HG02970 (cell line): ENCODE measurements at regions not wholly inside any gene's neighbourhood (a gene's known extent, or its start where the extent isn't known, plus 50 kb on each side); places are given as distances from the start of the nearest gene placed in this dataset.
"Not testable (repeated sequence)": the region's sequence is repeated elsewhere in the genome, so short reads cannot be mapped to it uniquely, and the experiment has no call there.

Source experiments
- ATAC-seq: cut with Tn5 transposase; IDR thresholded peaks from one replicate; pipeline ENCODE4 v1.9.1; 2021; ENCODE audit warnings: mild to moderate bottlenecking, moderate library complexity, moderate number of reproducible peaks; ENCODE audit not compliant: unreplicated experiment, low FRiP score

DNA sequence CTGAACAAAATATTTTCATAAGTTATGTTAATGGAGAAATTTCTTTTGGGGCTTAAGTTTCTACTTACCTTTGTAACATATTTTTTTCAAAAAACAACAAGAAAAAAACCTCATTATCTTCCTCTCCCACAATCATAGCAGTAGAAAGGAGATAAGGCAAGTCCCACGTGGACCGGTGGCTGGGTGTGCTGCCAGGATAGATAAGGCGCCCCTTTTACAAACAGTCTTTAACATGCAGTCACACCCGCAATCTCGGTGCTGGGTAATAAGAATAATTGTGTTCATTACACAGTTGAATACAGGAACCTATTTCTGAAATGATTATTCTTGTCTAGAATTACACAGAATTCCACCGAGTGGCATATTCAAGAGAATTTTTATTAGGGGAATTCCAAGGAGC, 1202.3 kb downstream of the UQCRFS1 start:
- no peak for ATAC-seq

DNA sequence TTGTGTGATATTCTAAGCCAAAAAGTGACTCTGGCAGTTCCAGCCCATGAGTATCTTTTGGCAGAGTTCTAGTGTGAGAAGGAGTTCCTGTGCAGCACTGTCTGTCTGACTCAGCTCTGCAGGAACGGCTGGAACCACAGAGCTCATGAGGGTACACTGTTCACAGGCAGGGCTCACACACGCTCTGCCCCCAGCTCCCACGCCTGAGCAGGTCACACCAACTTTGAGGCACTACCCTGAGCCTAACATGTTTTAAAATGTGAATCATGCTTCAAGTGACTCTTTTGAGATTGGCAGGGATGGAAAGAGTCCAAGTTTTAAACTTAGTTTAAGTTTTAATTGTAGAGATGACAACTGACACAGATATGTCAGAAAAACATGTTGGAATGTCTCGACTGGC, 1203.3 kb downstream of the UQCRFS1 start:
- ATAC-seq = no peak

DNA sequence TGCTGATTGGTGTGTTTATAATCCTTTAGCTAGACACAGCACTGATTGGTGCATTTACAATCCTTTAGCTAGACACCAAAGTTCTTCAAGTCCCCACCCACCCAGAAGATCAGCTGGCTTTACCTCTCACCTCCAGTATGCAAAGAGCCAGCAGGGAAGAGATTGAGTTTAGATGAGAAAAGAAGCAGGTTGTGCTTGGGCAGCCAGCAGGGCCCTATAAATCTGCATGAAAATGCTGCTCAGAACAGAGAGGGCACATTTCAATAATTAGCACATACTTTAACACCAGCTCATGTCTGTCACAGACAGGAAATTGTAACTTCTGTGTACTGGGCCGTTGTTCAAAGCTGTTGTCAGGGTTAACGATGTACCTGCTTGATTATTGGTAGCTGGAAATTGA, 1204.3 kb downstream of the UQCRFS1 start:
- no peak for ATAC-seq

DNA sequence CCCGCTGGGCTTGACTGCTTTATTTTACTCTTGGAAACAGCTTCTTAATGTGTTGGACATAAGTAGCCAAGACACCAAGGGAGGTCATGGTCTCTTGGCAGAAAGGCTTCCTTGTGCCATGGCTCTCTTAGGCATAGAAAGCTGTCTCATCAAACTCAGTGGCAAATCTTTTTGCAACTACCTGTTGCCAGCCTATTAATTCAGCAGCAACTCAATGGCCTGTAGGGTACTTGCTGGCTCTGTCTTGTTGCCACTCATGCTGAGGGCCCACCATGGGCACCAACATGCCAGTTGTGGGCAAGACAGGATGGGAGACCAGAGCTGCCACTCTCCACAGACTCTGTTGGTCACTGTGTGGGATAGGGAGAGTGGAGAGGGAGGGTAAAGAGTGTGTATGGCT, 1209.4 kb downstream of the UQCRFS1 start:
- no peak for ATAC-seq

DNA sequence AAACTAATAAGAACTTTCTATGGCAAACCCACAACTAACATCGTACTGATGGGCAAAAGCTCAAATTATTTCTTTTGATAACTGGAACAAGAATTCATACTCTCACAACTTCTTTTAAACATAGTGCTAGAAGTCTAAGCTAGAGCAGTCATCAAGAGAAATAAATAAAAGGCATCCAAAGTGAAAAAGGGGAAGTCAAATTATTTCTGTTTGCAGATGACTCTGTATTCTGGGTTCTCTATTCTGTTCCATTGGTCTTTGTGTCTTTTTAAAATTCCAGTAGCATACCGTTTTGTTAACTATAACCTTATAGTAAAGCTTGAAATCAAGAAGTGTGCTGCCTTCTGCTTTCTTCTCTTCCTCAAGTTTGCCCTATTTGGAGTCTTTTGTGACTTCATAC, 1215.9 kb downstream of the UQCRFS1 start:
- no peak for ATAC-seq

DNA sequence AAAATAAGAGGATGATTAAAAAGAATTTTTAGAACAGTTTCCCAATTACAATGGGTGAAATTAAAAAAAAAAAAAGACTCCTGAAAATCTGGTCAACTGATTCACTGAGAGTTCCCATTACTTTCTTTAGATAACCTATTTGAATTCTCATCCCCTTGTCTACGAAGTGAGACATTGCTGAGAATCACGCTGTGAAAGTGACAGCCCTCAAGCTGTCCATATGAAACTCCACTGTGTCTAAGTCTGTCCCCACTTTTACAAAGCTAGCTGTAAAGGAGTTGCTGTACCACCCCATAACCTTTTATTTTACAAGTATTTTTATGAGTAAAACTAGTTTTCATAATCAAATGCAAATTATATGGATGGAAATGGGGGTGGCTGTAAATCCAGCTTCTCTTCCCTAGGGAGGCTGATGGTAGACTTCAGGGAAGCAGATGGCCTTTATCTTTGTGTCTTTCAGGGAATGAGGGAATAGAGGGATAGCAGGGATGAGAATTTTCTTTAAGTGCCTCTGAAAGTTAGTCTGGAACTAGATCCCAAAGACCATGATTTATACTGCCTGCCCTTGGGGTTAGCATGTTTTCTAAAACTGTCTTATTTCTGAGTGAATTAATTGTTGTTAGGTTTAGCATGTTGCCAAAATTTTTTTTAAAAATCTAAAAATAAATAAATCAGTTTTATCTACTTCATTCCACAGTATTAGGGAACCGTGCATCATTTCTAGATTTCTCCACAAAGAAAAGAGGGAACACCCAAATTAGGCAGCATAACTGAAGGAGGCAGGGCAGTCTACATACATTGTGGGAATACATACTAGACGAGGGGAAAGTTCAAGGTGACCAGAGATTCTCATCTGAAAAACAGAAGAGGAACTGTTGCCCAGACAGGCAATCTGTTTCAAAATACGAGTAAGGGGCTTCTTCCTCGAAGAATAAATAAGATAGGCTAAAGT, 1219.1 kb downstream of the UQCRFS1 start:
- ATAC-seq = no peak

DNA sequence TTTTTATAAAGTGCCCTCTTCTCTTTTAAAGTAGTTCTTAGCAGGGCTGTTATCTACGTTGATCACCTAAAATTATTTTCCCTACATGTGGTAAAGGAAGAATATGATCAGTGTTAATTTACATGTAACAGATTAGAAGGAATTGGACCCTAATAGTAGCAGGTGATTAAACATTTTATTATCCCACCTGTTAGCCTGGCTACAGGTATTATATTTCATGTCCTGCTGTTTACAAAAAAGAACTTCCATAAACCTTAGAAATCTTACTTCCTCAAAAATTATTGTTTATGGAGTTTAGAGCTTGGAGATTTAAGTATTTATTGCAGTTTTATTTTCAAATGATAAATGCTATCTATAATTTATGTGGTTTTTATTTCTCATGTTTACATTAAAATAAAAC, 1226.7 kb downstream of the UQCRFS1 start:
- ATAC-seq = no peak

DNA sequence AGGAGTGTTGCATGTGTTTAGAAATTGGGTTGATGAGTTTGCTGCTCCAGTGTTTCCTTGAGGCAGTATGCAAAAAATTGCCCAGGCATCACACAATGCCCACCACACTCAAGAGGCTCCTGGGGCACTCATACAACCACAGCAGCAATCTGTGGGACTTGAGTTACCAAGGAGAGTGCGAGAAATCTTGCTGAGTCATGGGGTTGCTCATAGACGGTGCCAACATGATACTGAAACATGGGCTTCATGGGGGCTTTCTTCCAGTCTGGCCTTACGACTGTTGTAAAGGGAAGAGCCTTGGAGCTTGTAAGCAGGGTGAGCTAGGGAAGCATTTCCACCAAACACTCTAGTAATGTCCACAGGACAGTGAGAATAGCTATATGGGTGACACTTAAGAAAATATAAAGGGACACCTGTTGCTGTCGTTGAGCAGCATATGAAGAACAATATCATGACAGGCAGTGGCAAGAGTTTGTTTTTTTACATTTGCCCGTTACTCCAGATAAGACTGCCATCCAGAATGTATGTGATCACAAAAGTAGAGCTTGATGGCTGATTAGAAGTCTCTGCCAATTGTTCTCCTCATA, 1237.4 kb downstream of the UQCRFS1 start:
- ATAC-seq = no peak

DNA sequence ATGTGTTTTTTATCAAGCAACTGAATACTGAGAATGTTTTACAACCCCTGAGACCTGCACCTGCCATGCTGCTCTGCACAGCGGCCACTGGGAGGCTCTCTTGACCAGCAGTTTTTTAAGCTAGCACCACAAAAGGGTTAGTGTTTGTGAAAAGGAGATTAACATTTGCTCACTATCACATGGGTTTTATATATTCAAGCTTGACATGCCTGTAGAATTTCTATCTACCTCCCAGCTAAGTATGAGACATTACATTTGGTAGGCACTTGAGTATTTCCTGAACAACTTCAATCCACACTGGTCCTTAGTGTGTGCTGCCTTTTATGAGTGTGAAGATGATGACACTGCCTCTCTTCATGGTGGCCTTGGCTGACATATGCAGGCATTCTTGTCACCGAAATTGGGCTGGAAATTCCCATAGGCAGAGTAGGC, 1238.9 kb downstream of the UQCRFS1 start:
- no peak for ATAC-seq

DNA sequence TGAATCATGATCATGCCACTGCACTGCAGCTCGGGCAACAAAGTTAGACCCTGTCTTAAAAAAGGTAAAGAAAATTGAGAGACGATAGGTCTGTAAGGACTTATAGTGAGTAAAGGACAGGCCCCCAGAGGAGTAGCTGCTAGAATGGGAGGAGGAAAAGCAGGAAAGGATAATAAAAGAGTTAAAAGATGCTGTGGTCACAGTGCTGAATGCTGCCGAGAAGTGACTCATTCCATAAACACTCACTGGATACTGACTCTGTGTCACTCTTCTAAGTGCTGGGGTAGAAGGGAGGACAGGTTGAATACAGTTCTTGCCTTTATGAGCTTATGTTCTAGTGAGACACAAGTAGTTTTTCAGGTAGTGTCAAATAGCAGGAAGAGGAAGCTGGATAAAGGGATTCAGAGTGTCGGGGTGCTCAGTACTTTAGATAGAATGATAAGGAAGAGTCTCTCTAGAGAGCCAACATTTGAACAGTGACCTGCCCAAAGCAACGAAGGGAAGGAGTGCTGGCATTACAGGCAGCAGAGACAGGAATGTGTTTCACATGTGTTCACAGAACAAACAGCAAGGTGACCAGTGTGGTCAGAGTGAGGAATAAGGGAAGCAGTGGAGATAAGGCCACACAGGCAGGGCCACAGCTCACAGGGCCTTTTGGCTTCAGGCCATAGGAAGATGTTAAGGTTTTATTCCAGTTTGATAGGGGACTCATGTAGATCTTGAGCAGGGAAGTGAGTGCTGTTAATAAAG, 1240.5 kb downstream of the UQCRFS1 start:
- ATAC-seq = no peak

DNA sequence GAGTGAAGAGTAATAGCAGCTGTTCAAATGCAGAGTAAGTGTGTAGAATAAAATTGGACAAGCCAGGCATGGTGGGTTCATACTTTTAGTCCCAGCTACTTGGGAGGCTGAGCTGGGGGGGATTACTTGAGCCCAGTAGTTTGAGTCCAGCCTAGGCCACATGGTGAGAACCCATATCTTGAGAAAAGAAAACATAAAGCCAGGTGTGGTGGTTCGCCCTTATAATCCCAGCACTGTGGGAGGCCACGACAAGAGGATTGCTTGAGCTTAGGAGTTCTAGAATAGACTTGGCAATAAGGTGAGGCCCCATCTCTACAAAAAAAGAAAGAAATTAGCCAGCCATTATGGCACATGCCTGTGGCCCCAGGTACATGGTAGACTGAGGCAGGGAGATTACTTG, 1241.1 kb downstream of the UQCRFS1 start:
- ATAC-seq = no peak

DNA sequence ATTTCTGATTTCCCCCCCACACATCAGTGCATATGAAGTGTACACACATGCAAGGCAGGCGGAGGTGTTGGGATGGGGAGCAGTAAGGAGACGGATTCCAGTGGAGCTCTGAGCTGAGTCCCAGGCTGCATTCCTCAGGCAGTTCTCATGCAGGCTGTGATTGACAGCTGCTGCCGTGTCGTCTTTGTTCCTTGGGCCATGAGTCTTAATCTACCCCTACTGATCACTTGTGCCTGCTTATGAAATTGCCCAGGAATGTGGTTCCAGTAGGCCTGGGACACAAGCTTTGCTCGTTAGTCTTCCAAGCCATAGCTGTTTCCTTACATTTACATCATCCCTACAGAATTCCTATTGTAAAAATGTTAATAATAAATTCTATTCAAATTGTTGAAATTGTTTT, 1241.9 kb downstream of the UQCRFS1 start:
- ATAC-seq = no peak

DNA sequence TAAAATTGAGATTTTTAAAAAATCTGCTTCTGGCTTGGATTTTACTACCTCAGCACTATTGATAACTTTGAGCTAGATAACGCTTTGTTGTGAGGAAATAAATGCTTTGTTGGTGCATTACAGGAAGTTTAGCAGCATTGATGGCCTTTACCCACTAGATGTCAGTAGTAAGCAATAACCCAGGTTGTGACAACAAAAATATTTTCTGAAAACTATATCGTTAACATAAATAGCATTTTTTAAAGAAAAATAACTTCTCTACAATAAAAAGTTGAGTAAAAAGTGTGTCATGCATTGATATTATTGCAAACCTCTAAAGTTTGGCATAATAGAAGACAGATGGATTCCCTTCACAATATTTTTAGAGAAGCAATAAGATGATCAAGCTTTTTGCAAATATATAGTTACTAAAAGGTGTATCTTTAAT, 1246.5 kb downstream of the UQCRFS1 start:
- no peak for ATAC-seq

DNA sequence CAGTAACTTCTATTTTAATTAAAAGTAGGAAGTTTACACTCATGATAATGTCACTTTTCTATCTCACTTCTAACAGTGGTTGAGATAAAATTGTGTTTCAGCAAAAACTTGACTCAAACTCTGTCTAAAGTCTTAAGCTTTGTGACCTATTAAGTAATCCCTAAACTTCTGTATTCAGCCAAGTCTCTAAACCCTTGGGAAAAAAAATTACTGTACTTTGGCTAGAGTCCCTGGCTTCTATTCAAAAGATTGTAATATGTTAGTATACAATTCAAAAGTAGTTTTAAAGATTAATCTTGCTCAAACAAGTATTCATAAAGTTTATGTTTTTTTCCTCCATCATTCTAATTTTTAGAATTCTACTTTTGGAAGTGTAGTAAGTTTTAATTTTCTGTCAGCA, 1248.8 kb downstream of the UQCRFS1 start:
- no peak for ATAC-seq

DNA sequence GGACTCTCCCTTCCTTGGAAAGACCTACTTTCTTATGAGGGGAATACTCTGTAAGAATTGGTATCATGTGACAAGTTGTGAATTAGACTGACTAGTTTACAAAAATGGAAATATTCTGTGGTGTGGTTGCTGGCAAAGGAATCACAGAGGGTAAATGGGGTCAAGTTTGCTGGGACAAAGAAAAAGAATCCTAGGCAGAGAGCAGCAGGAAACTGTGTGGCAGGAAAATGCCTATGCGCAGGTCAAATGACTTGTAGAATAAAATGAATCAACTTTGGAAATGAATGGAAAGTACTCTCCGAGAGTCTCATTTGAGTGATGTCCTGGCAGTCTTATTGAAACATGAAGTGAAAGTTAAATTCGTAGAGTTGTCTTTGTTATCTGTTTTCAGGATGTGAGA, 1250.7 kb downstream of the UQCRFS1 start:
- no peak for ATAC-seq

DNA sequence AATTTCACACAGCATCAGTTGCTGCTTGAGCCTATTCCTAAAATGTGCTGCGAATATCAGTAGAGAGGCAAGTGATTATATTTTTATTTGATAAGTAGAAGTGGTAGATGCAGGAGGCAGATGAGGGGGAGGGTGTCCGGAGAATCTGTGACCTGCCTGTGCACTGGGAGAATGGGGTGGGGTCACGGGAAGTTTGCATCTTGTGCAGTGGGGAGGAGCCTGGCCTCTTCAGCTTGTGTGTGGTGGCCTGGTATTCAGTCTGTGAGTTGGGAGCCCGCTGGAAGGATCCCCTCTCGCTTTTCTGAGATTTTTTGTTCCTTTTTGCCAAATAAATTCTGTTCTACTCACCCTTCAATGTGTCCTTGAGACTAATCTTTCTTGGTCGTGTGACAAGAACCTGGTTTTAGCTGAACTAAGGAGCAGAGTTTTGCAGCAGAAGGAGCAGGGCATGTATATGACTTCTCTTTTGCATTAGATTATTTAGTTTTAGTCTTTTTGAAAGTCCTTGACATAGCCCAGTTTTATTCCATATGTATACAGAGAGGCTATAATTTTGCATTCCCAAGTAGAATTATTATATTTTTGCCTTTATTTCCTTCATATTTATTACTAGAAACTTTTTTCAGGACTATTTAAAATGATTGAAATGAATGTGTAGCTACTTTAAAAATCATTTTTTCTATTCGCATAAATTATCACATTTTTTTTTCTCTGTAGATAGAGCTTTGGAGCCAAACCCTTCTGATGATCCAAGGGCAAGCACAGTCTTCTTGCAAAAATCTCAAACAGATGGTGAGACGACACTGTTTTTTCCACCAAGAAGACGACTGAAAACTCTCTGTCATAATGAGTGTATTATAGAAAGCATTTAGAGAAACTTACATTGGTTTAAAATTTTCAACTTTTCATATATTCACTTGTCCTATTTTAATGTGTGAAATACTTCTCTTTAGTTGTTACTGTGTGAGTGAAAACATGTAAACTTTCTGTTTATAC, 1257.2 kb downstream of the UQCRFS1 start:
- no peak for ATAC-seq

DNA sequence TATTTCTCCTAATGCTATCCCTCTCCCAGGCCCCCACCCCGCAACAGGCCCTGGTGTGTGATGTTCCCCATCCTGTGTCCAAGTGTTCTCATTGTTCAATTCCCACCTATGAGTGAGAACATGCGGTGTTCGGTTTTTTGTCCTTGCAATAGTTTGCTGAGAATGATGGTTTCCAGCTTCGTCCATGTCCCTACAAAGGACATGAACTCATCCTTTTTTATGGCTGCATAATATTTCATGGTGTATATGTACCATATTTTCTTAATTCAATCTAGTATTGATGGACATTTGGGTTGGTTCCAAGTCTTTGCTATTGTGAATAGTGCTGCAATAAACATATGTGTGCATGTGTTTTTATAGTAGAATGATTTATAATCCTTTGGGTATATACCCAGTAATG, 1270.3 kb downstream of the UQCRFS1 start:
- ATAC-seq = not testable (repeated sequence)

DNA sequence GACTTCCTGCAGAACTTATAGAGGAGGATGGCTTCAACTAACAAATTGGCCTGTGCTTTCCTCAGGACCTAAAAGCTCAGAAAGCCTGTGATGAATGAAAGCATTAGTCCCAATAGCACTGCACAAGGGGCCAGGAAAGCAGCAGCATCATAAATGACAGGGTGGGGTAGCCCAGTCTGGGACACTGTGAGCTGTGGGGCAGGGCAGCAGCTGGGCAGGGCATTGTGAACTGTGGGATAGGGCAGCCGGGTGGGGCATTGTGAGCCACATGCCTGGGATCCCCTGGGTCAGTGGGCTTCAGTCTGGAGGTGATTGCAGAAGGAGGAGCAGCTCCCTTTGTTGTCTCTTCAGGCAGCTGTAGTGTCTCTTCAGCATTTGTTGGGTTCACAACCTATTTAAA, 1276.8 kb downstream of the UQCRFS1 start:
- ATAC-seq = no peak

DNA sequence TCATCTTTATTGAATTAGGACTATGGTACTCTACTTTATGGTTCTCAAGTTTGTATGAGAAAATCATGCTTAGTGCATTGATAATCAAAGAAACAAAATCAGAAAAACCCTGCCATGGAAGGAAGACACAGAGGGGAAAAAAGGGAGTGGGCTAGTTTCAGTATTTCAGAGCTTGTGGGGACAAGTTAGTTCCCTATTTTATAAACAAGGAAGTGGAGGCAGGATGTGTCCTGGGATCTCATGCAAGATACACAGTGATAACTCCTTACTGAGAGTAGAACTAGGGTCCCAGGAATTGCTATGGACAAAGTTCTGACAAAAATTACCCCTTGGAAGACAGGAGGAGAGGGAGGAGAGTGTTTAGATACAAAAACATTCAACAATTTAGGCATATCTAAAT, 1277.3 kb downstream of the UQCRFS1 start:
- ATAC-seq = no peak

DNA sequence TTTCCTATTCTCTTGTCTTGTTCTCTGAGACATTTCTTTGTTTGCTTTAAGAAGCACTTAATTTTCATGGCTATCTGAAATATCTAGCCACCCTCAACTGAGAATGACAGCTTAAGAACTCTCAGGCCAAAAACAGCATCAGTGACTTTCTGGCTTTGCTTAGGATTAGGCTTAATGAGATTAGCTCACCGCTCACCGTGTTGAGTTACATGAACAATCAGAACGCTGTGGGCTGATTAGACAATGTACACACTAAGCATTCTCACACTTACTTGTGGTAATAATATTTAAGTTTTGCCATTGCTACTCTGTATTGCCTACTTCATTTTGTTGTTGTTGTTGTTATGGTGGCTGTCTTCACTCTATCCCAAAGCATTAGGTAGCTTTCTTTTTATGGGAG, 1283.6 kb downstream of the UQCRFS1 start:
- ATAC-seq = no peak
